Uterus (tissue), 3 donors: ENCODE measurements at regions not wholly inside any gene's neighbourhood (a gene's known extent, or its start where the extent isn't known, plus 50 kb on each side); places are given as distances from the start of the nearest gene placed in this dataset.
A peak's percentile ranks its signal among the peaks of the same experiment; 100 is the strongest.

Source experiments
- DNase-seq, 2 donors: peaks; one replicate each; pipeline ENCODE4 v3.0.0-alpha.2; 2019 to 2020
- H3K27ac ChIP-seq, 2 donors: fragments of 200-600 bp; sonication (generic); 1 replicate in 1 of 2; 2 replicates in 1 of 2; pipeline ENCODE4 v1.5.1; 2016 to 2018
- H3K27me3 ChIP-seq, 2 donors: fragments of 200-600 bp; sonication (generic); one replicate each; pipeline ENCODE4 v1.5.1; 2018 to 2019; ENCODE audit warnings: control low read depth in 1 of 2
- H3K36me3 ChIP-seq, 2 donors: fragments of 200-600 bp; sonication (generic); one replicate each; pipeline ENCODE4 v1.5.1; 2019; ENCODE audit warnings: control low read depth in 1 of 2
- H3K4me1 ChIP-seq, 2 donors: fragments of 200-600 bp; sonication (generic); one replicate each; pipeline ENCODE4 v1.5.1; 2018 to 2019; ENCODE audit warnings: control low read depth in 1 of 2
- H3K4me3 ChIP-seq, 2 donors: fragments of 200-600 bp; sonication (generic); 1 replicate in 1 of 2; 2 replicates in 1 of 2; pipeline ENCODE4 v1.5.1; 2018 to 2019; ENCODE audit warnings: mild to moderate bottlenecking in 1 of 2
- H3K9me3 ChIP-seq, 2 donors: fragments of 200-600 bp; sonication (generic); one replicate each; pipeline ENCODE4 v1.5.1; 2019; ENCODE audit warnings: control low read depth in 1 of 2
- CTCF ChIP-seq, 4 experiments: fragments of 200-600 bp in 2 of 4; fragments of 450-650 bp in 2 of 4; sonication (generic) in 2 of 4; IDR thresholded peaks; one replicate each; pipeline ENCODE4 v1.5.1; 2016 to 2019; ENCODE audit warnings: antibody characterized with exemption in 4 of 4, mild to moderate bottlenecking in 2 of 4, moderate library complexity in 1 of 4
- POLR2A ChIP-seq, 2 donors: fragments of 450-650 bp; IDR thresholded peaks; one replicate each; pipeline ENCODE4 v1.6.1; 2016; ENCODE audit warnings: antibody characterized with exemption in 2 of 2, mild to moderate bottlenecking in 1 of 2, moderate library complexity in 1 of 2
- intact Hi-C: fragments of 100-400 bp; cut with DNase I; formaldehyde crosslinking; loops from one replicate; pipeline ENCODE4 v1.15.1; 2023; ENCODE audit warnings: low total_unique reads
- donor health status: DM: yes; HTN: yes; CAD: no.

DNA sequence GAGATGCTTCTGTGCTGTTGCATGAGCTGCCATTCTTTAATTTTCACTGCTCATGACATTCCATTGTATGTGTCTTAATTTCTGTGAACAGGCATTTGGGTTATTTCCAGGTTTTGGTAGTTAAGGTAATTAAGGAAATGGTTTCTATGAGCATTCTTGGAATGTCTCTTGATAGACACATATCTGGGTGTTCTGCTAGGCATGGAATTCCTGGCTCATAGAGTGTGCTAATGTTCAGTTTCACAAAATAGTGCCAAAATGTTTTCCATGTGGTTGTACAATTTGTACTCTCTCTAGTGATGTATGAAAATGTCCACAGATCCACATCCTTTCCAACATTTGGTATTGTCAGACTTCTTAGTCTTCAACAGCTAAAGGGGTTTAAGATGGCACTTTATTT, 680.9 kb upstream of the SGCG start:
- no peak for DNase-seq
- intact Hi-C loops = no loop called here

DNA sequence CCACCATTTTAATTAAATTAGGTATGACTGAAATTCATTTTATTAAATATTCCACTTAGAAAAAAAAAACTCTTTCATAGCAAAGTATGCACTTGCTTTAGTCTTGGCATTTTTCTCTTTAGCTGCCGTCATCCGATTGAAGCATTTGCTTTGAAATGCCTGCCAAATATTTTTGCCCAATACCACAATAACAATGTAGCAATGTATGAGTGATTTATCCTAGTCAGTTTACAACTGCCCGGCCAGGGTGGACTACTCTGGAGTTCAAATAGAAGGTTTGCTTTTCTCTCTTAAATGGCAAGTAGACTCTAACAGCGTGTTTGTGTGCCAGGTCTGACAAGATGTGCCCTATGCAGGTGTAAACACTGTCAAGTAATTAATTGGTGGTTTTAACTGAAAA, 675.3 kb upstream of the SGCG start:
- intact Hi-C loops = no loop called here
- H3K9me3 ChIP-seq = no peaks in the 10 kb centered on the region
- TF ChIP-seq POLR2A (IDR thresholded peaks at IDR 0.05) = no peak
- TF ChIP-seq CTCF (IDR thresholded peaks at IDR 0.05) = no peak
- H3K27ac ChIP-seq = no peak overlapping the region
- no peaks in the 10 kb centered on the region for H3K4me1 ChIP-seq
- H3K4me3 ChIP-seq = no peak overlapping the region
- H3K36me3 ChIP-seq = no peaks in the 10 kb centered on the region
- no peak for DNase-seq
- no peaks in the 10 kb centered on the region for H3K27me3 ChIP-seq

More for the DNA sequence above, 680.9 kb upstream of the SGCG start:
- Histone ChIP-seq H3K36me3 (no peaks in the 10 kb centered on the region), H3K4me3 (no peak overlapping the region), H3K27ac (no peak overlapping the region), H3K9me3 (no peaks in the 10 kb centered on the region), H3K27me3 (no peaks in the 10 kb centered on the region), H3K4me1 (no peaks in the 10 kb centered on the region)
- TF ChIP-seq CTCF (IDR thresholded peaks at IDR 0.05) (no peak), POLR2A (IDR thresholded peaks at IDR 0.05) (no peak)

GRCh38 chr13:22506096-22506691, 674.6 kb upstream of the SGCG start:
- intact Hi-C loops = no loop called here
- no peak for DNase-seq
- H3K4me3 ChIP-seq = no peak overlapping the region

GRCh38 chr13:22517544-22517943, 663.2 kb upstream of the SGCG start:
- TF ChIP-seq CTCF (IDR thresholded peaks at IDR 0.05) (no peak), POLR2A (IDR thresholded peaks at IDR 0.05) (no peak)
- intact Hi-C loops = no loop called here
- no peaks in the 10 kb centered on the region for H3K4me1 ChIP-seq
- H3K36me3 ChIP-seq = no peaks in the 10 kb centered on the region
- no peak overlapping the region for H3K4me3 ChIP-seq
- no peaks in the 10 kb centered on the region for H3K27me3 ChIP-seq
- H3K27ac ChIP-seq = no peak overlapping the region
- no peaks in the 10 kb centered on the region for H3K9me3 ChIP-seq
- no peak for DNase-seq

More at GRCh38 chr13:22506096-22506691, 674.6 kb upstream of the SGCG start:
- H3K4me1 ChIP-seq = no peaks in the 10 kb centered on the region
- no peaks in the 10 kb centered on the region for H3K36me3 ChIP-seq
- no peaks in the 10 kb centered on the region for H3K27me3 ChIP-seq
- peak overlapping the region; percentile 58 to 67 for H3K27ac ChIP-seq
- H3K9me3 ChIP-seq = no peaks in the 10 kb centered on the region
- no peak for TF ChIP-seq POLR2A (IDR thresholded peaks at IDR 0.05)
- TF ChIP-seq CTCF (IDR thresholded peaks at IDR 0.05) = no peak

DNA sequence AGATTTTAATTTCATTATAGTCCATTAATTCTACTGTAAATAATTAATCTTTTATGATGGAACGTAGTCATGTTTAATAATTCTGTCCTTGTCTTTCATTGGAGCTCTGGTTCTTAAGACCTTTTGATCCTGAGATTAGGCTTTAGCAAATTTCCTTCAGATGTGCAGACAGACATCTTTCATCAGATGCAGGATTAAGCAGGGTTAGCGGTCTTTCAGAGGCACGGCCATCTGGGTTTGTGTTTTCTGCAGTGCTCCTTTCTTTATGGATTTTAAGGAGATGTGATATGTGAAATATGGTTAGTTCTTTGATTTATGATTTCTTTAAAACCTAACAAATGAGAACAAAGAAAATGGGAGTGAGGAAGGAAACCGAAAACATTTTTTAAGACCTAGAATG, 643.9 kb upstream of the SGCG start:
- H3K9me3 ChIP-seq = no peaks in the 10 kb centered on the region
- no peaks in the 10 kb centered on the region for H3K27me3 ChIP-seq
- DNase-seq = no peak
- H3K4me3 ChIP-seq = no peak overlapping the region
- TF ChIP-seq POLR2A (IDR thresholded peaks at IDR 0.05) = no peak
- TF ChIP-seq CTCF (IDR thresholded peaks at IDR 0.05) = no peak
- no peaks in the 10 kb centered on the region for H3K4me1 ChIP-seq
- intact Hi-C loops = no loop called here
- no peak overlapping the region for H3K27ac ChIP-seq
- H3K36me3 ChIP-seq = no peaks in the 10 kb centered on the region
